ENCODE measurements at regions not wholly inside any gene's neighbourhood (a gene's known extent, or its start where the extent isn't known, plus 50 kb on each side); places are given as distances from the start of the nearest gene placed in this dataset.

GRCh38 chr6:134866563-134866962, 83.3 kb downstream of the ALDH8A1 start:
- DNase-seq: no peak

GRCh38 chr6:134864558-134864957, 85.3 kb downstream of the ALDH8A1 start:
- DNase-seq: no peak

- DNase-seq: no peak
Observed at GRCh38 chr6:134863763-134864510, 86.0 kb downstream of the ALDH8A1 start.

GRCh38 chr6:134854366-134854765, 95.5 kb downstream of the ALDH8A1 start:
- no peak for DNase-seq

GRCh38 chr6:134853111-134854055, 96.5 kb downstream of the ALDH8A1 start:
- DNase-seq: no peak

- no peak for DNase-seq
Observed at GRCh38 chr6:134851548-134851947, 98.4 kb downstream of the ALDH8A1 start.

GRCh38 chr6:134850721-134851305, 99.1 kb downstream of the ALDH8A1 start:
- DNase-seq: no peak

- no peak for DNase-seq
Observed at GRCh38 chr6:134849920-134850447, 99.9 kb downstream of the ALDH8A1 start.

- DNase-seq: no peak
Observed at GRCh38 chr6:134848076-134848475, 101.8 kb downstream of the ALDH8A1 start.

- no peak for DNase-seq
Observed at GRCh38 chr6:134846865-134847264, 103.0 kb downstream of the ALDH8A1 start.

- DNase-seq: no peak
Observed at GRCh38 chr6:134846031-134846430, 103.9 kb downstream of the ALDH8A1 start.

GRCh38 chr6:134844120-134844519, 105.8 kb downstream of the ALDH8A1 start:
- DNase-seq: no peak

GRCh38 chr6:134840086-134840867, 109.6 kb downstream of the ALDH8A1 start:
- no peak for DNase-seq

- DNase-seq: no peak
Observed at GRCh38 chr6:134835993-134836392, 113.9 kb downstream of the ALDH8A1 start.

- no peak for DNase-seq
Observed at GRCh38 chr6:134830940-134831339, 119.0 kb downstream of the ALDH8A1 start.

- DNase-seq: no peak
Observed at GRCh38 chr6:134830194-134830593, 119.7 kb downstream of the ALDH8A1 start.

GRCh38 chr6:134828641-134829040, 121.3 kb downstream of the ALDH8A1 start:
- DNase-seq: no peak

- DNase-seq: no peak
Observed at GRCh38 chr6:134826889-134827737, 122.8 kb downstream of the ALDH8A1 start.

GRCh38 chr6:134823710-134824034, 126.2 kb downstream of the ALDH8A1 start:
- no peak for DNase-seq

GRCh38 chr6:134822920-134823709, 126.8 kb downstream of the ALDH8A1 start:
- DNase-seq: peak; percentile 91 to 96 (median 93)

Measured in suppressor macrophage treated with lipopolysaccharide for 1 hour (primary cell).